ENCODE measurements at regions not wholly inside any gene's neighbourhood (a gene's known extent, or its start where the extent isn't known, plus 50 kb on each side); places are given as distances from the start of the nearest gene placed in this dataset.

DNA sequence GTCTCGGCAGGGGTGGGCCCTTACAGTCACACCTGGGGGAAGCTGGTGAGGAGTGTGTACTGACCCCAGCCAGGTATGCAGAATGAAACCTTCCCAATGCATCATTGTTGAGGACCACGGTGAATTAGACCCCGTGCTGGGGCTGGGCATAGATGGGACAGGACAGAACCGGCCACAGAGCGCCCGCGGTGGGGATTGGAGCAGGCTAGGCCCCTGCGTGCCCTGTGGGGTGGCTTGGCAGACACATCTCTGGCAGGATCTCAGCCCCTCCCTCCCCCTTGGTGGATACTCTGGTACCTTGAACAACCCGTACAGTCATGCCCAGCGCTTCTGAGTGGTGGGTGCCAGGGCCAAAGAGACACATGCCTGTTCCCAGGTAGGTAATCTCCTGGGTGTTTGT lies 200.6 kb downstream of the TEX29 start:
- Histone ChIP-seq H3K79me2 (replicated peaks; ENCODE audit: insufficient read depth) (no peaks in the 10 kb centered on the region), H3F3A (replicated peaks; ENCODE audit: low read depth) (no peaks in the 10 kb centered on the region), H4K20me1 (replicated peaks; ENCODE audit: insufficient read depth) (no peaks in the 10 kb centered on the region), H3K4me3 (no peak overlapping the region), H3K4me2 (no peak overlapping the region), H2AFZ (no peak overlapping the region), H3K36me3 (ENCODE audit: insufficient read depth) (no peaks in the 10 kb centered on the region), H3K27ac (ENCODE audit: low read depth) (no peak overlapping the region), H3K4me1 (ENCODE audit: insufficient read depth) (no peaks in the 10 kb centered on the region), H3K27me3 (ENCODE audit: insufficient read depth) (no peaks in the 10 kb centered on the region), H3K9me2 (ENCODE audit: insufficient read depth) (peaks cover 13% of the 10 kb centered on the region; the same call in 1 of the 2 replicates)
- Mint-ChIP-seq H3K36me3 (ENCODE audit: low read depth) (no peaks in the 10 kb centered on the region), H3K4me1 (peaks cover 3% of the 10 kb centered on the region), H3K4me3 (no peak overlapping the region), H3K27me3 (ENCODE audit: insufficient read depth, low read depth, poor library complexity) (peaks cover 5% of the 10 kb centered on the region), H3K27ac (no peak overlapping the region), H3K9me3 (peaks cover 5% of the 10 kb centered on the region; the same call in 2 of the 3 replicates)
- no peak for DNase-seq (ENCODE audit: low spot score)
- ATAC-seq: no peak
- TF ChIP-seq STAT1 (IDR thresholded peaks at IDR 0.05; ENCODE audit: unreplicated experiment) (no peak), ETS1 (IDR thresholded peaks at IDR 0.05) (no peak), JUNB (IDR thresholded peaks at IDR 0.05; ENCODE audit: unreplicated experiment) (no peak), POLR2AphosphoS5 (IDR thresholded peaks at IDR 0.05; ENCODE audit: low read depth) (no peak), CTCF (conservative IDR thresholded peaks at IDR 0.05; ENCODE audit: low read depth in 2 of 2) (no peak), CREB1 (CRISPR knock-in tag; IDR thresholded peaks at IDR 0.05; ENCODE audit: low read depth) (no peak), ZNF114 (CRISPR knock-in tag; IDR thresholded peaks at IDR 0.05) (no peak), ZNF331 (CRISPR knock-in tag; IDR thresholded peaks at IDR 0.05; ENCODE audit: low read depth) (no peak), EZH2phosphoT487 (IDR thresholded peaks at IDR 0.05; ENCODE audit: unreplicated experiment) (no peak), NANOG (IDR thresholded peaks at IDR 0.05; ENCODE audit: borderline replicate concordance) (no peak), EZH2 (IDR thresholded peaks at IDR 0.05; ENCODE audit: low read depth, unreplicated experiment) (no peak), REST (IDR thresholded peaks at IDR 0.05; ENCODE audit: unreplicated experiment) (no peak)
- TF ChIP-seq, protein P1, sequence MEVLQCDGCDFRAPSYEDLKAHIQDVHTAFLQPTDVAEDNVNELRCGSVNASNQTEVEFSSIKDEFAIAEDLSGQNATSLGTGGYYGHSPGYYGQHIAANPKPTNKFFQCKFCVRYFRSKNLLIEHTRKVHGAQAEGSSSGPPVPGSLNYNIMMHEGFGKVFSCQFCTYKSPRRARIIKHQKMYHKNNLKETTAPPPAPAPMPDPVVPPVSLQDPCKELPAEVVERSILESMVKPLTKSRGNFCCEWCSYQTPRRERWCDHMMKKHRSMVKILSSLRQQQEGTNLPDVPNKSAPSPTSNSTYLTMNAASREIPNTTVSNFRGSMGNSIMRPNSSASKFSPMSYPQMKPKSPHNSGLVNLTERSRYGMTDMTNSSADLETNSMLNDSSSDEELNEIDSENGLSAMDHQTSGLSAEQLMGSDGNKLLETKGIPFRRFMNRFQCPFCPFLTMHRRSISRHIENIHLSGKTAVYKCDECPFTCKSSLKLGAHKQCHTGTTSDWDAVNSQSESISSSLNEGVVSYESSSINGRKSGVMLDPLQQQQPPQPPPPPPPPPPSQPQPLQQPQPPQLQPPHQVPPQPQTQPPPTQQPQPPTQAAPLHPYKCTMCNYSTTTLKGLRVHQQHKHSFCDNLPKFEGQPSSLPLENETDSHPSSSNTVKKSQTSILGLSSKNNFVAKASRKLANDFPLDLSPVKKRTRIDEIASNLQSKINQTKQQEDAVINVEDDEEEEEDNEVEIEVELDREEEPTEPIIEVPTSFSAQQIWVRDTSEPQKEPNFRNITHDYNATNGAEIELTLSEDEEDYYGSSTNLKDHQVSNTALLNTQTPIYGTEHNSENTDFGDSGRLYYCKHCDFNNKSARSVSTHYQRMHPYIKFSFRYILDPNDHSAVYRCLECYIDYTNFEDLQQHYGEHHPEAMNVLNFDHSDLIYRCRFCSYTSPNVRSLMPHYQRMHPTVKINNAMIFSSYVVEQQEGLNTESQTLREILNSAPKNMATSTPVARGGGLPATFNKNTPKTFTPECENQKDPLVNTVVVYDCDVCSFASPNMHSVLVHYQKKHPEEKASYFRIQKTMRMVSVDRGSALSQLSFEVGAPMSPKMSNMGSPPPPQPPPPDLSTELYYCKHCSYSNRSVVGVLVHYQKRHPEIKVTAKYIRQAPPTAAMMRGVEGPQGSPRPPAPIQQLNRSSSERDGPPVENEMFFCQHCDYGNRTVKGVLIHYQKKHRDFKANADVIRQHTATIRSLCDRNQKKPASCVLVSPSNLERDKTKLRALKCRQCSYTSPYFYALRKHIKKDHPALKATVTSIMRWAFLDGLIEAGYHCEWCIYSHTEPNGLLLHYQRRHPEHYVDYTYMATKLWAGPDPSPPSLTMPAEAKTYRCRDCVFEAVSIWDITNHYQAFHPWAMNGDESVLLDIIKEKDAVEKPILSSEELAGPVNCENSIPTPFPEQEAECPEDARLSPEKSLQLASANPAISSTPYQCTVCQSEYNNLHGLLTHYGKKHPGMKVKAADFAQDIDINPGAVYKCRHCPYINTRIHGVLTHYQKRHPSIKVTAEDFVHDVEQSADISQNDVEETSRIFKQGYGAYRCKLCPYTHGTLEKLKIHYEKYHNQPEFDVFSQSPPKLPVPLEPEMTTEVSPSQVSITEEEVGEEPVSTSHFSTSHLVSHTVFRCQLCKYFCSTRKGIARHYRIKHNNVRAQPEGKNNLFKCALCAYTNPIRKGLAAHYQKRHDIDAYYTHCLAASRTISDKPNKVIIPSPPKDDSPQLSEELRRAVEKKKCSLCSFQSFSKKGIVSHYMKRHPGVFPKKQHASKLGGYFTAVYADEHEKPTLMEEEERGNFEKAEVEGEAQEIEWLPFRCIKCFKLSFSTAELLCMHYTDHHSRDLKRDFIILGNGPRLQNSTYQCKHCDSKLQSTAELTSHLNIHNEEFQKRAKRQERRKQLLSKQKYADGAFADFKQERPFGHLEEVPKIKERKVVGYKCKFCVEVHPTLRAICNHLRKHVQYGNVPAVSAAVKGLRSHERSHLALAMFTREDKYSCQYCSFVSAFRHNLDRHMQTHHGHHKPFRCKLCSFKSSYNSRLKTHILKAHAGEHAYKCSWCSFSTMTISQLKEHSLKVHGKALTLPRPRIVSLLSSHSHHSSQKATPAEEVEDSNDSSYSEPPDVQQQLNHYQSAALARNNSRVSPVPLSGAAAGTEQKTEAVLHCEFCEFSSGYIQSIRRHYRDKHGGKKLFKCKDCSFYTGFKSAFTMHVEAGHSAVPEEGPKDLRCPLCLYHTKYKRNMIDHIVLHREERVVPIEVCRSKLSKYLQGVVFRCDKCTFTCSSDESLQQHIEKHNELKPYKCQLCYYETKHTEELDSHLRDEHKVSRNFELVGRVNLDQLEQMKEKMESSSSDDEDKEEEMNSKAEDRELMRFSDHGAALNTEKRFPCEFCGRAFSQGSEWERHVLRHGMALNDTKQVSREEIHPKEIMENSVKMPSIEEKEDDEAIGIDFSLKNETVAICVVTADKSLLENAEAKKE (CRISPR knock-in tag; IDR thresholded peaks at IDR 0.05): no peak

All from GM23338 (cell line).